Keratinocyte (primary cell): ENCODE measurements at regions not wholly inside any gene's neighbourhood (a gene's known extent, or its start where the extent isn't known, plus 50 kb on each side); places are given as distances from the start of the nearest gene placed in this dataset.
"Not testable (repeated sequence)": the region's sequence is repeated elsewhere in the genome, so short reads cannot be mapped to it uniquely, and the experiment has no call there.

Experiments used
- DNase-seq: peaks from one replicate; pipeline ENCODE4 v3.0.0-alpha.2; 2011; ENCODE audit warnings: low read depth, missing footprints, low spot score
- FAIRE-seq: peaks from 2 replicates; lab custom pipeline; 2011; peaks lifted over from hg19 to GRCh38; lab: Jason Lieb, UNC
- H2AFZ ChIP-seq: 2 replicates; pipeline ENCODE4 v1.6.0; 2012; ENCODE audit warnings: low read length, control low read depth, inconsistent platforms; ENCODE audit not compliant: control insufficient read depth
- H3K27ac ChIP-seq: 2 replicates; pipeline ENCODE4 v1.5.1; 2011; ENCODE audit warnings: low read length; ENCODE audit not compliant: control insufficient read depth, insufficient read depth
- H3K27me3 ChIP-seq: 3 replicates; pipeline ENCODE4 v1.6.0; 2011; ENCODE audit warnings: low read length; ENCODE audit not compliant: control insufficient read depth, insufficient read depth; ENCODE audit errors: extremely low read depth
- H3K36me3 ChIP-seq, 2 experiments: 2 replicates in 1 of 2; 3 replicates in 1 of 2; pipeline ENCODE4 v1.5.1; 2011; ENCODE audit warnings: low read length in 2 of 2, mild to moderate bottlenecking in 1 of 2; ENCODE audit not compliant: control insufficient read depth in 2 of 2, insufficient read depth in 2 of 2; ENCODE audit errors: extremely low read depth in 1 of 2
- H3K4me1 ChIP-seq: 3 replicates; pipeline ENCODE4 v1.5.1; 2011; ENCODE audit warnings: low read length; ENCODE audit not compliant: control insufficient read depth, insufficient read depth; ENCODE audit errors: extremely low read depth
- H3K4me2 ChIP-seq: 3 replicates; pipeline ENCODE4 v1.6.0; 2011; ENCODE audit warnings: low read depth, low read length; ENCODE audit not compliant: control insufficient read depth, insufficient read depth; ENCODE audit errors: extremely low read depth
- H3K4me3 ChIP-seq, 3 experiments: fragments of 200-600 bp in 1 of 3; sonication (generic) in 1 of 3; 2 replicates in 2 of 3; 3 replicates in 1 of 3; pipeline ENCODE4 v1.5.1; 2011 to 2016; ENCODE audit warnings: low read length in 3 of 3, mild to moderate bottlenecking in 3 of 3, control low read depth in 2 of 3, inconsistent platforms in 1 of 3, low read depth in 1 of 3, mixed read lengths in 1 of 3, mixed run types in 1 of 3, moderate library complexity in 1 of 3; ENCODE audit not compliant: control insufficient read depth in 2 of 3, insufficient read depth in 2 of 3; ENCODE audit errors: extremely low read depth in 1 of 3
- H3K79me2 ChIP-seq: 2 replicates; pipeline ENCODE4 v1.6.0; 2012; ENCODE audit warnings: low read length; ENCODE audit not compliant: control insufficient read depth, insufficient read depth
- H3K9ac ChIP-seq: 3 replicates; pipeline ENCODE4 v1.6.0; 2011; ENCODE audit warnings: low read length; ENCODE audit not compliant: control insufficient read depth, insufficient read depth; ENCODE audit errors: extremely low read depth
- H3K9me1 ChIP-seq: 3 replicates; pipeline ENCODE4 v1.6.0; 2011; ENCODE audit warnings: low read length; ENCODE audit not compliant: control insufficient read depth, insufficient read depth; ENCODE audit errors: extremely low read depth
- H3K9me3 ChIP-seq: 2 replicates; pipeline ENCODE4 v1.5.1; 2012; ENCODE audit warnings: low read depth, low read length; ENCODE audit not compliant: control insufficient read depth
- H4K20me1 ChIP-seq: 3 replicates; pipeline ENCODE4 v1.6.0; 2011; ENCODE audit warnings: low read length; ENCODE audit not compliant: control insufficient read depth, insufficient read depth; ENCODE audit errors: extremely low read depth
- EZH2 ChIP-seq: IDR thresholded peaks from one replicate; pipeline ENCODE4 v1.6.1; 2012; ENCODE audit warnings: inconsistent platforms, mild to moderate bottlenecking, low read length, moderate library complexity
- dilution Hi-C: fragments of 300-500 bp; cut with MboI; formaldehyde crosslinking; loops from one replicate; pipeline ENCODE4 v1.7.0; 2020; ENCODE audit warnings: low sequenced_read_pairs; ENCODE audit not compliant: extremely low pct_ligation_motif_present
- TF ChIP-seq, protein P1 (sequence below), 3 experiments: IDR thresholded peaks in 1 of 3; conservative IDR thresholded peaks in 1 of 3; optimal IDR thresholded peaks in 1 of 3; 2 replicates in 2 of 3; 3 replicates in 1 of 3; pipeline versions ENCODE3 to v1.5.1; 2011; ENCODE audit warnings: low read length in 3 of 3, mild to moderate bottlenecking in 3 of 3, moderate library complexity in 2 of 3, control low read depth in 1 of 3, inconsistent platforms in 1 of 3; ENCODE audit not compliant: insufficient read depth in 2 of 3; ENCODE audit errors: extremely low read depth in 1 of 3

DNA sequence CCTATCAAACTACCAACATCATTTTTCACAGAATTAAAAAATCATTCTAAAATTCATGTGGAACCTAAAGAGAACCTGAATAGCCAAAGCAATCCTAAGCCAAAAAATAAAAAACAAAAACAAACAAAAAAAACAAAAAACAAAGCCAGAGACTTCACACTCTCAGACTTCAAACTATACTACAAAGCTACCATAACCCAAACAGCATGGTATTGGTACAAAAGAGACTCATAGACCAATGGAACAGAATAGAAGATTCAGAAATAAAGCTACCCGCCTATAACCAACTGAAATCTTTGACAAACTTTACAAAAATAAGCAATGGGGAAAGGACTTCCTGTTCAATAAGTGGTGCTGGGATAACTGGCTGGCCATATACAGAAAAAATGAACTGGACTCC, 152.3 kb upstream of the SMIM31 start:
- H3K4me3 ChIP-seq, result no peak overlapping the region
- H3K9me3 ChIP-seq, result no peaks in the 10 kb centered on the region
- DNase-seq, result no peak
- no peaks in the 10 kb centered on the region for H3K4me1 ChIP-seq
- H3K4me2 ChIP-seq, result no peak overlapping the region
- no peak for FAIRE-seq
- no peak for TF ChIP-seq EZH2
- TF ChIP-seq, protein P1, sequence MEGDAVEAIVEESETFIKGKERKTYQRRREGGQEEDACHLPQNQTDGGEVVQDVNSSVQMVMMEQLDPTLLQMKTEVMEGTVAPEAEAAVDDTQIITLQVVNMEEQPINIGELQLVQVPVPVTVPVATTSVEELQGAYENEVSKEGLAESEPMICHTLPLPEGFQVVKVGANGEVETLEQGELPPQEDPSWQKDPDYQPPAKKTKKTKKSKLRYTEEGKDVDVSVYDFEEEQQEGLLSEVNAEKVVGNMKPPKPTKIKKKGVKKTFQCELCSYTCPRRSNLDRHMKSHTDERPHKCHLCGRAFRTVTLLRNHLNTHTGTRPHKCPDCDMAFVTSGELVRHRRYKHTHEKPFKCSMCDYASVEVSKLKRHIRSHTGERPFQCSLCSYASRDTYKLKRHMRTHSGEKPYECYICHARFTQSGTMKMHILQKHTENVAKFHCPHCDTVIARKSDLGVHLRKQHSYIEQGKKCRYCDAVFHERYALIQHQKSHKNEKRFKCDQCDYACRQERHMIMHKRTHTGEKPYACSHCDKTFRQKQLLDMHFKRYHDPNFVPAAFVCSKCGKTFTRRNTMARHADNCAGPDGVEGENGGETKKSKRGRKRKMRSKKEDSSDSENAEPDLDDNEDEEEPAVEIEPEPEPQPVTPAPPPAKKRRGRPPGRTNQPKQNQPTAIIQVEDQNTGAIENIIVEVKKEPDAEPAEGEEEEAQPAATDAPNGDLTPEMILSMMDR (optimal IDR thresholded peaks at IDR 0.05 in 1 of 3, IDR thresholded peaks at IDR 0.05 in 1 of 3, conservative IDR thresholded peaks at IDR 0.05 in 1 of 3; ENCODE audit: extremely low read depth in 1 of 3, insufficient read depth in 2 of 3, low read length in 3 of 3), result no peak
- dilution Hi-C loops, result no loop called here
- H3K79me2 ChIP-seq, result no peaks in the 10 kb centered on the region
- no peaks in the 10 kb centered on the region for H3K9me1 ChIP-seq
- no peaks in the 10 kb centered on the region for H4K20me1 ChIP-seq
- H3K9ac ChIP-seq, result no peak overlapping the region
- no peaks in the 10 kb centered on the region for H3K36me3 ChIP-seq
- H2AFZ ChIP-seq, result no peak overlapping the region
- H3K27ac ChIP-seq, result no peak overlapping the region
- H3K27me3 ChIP-seq, result no peaks in the 10 kb centered on the region

DNA sequence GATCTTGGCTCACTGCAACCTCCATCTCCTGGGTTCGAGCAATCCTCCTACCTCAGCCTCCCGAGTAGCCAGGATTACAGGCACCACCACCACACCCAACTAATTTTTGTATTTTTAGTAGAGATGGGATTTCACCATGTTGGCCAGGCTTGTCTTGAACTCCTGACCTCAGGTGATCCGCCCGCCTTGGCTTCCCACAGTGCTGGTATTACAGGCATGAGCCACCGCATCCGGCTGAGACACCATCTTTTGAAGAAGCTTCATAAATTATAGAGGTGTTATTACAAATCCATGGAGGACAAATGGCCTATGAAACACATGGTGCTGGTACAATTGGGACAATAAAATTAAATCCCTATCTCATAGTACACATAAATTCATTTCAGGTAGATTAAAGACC, 148.1 kb upstream of the SMIM31 start:
- DNase-seq, FAIRE-seq, dilution Hi-C loops, H3K79me2 ChIP-seq, H3K9me1 ChIP-seq, H3K27me3 ChIP-seq, H3K27ac ChIP-seq, H2AFZ ChIP-seq, H3K4me2 ChIP-seq, H3K9me3 ChIP-seq, H3K4me1 ChIP-seq, H3K36me3 ChIP-seq, H3K9ac ChIP-seq, H4K20me1 ChIP-seq, H3K4me3 ChIP-seq: not testable (repeated sequence)

DNA sequence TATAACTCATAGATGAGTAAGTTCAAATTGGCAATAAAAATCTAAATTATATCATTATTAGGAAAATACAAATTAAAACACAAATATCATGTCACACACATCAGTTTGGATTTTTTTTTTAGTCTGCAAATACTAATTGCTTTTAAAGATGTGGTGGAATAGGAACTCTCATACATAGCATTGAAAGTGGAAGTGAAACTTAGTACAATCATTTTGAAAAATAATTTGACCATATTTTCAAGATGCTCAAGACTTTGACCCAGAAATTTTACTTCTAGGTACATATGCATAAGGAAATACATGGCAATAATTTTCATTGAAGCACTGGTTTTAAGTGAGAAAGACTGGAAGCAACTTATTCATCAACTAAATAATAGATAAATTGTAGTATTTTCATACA, 147.5 kb upstream of the SMIM31 start:
- H2AFZ ChIP-seq, result no peak overlapping the region
- no peaks in the 10 kb centered on the region for H3K36me3 ChIP-seq
- dilution Hi-C loops, result no loop called here
- no peak overlapping the region for H3K4me3 ChIP-seq
- no peaks in the 10 kb centered on the region for H3K9me3 ChIP-seq
- H3K4me2 ChIP-seq, result no peak overlapping the region
- H4K20me1 ChIP-seq, result no peaks in the 10 kb centered on the region
- no peak for DNase-seq
- H3K9me1 ChIP-seq, result no peaks in the 10 kb centered on the region
- no peaks in the 10 kb centered on the region for H3K4me1 ChIP-seq
- no peak overlapping the region for H3K9ac ChIP-seq
- H3K27me3 ChIP-seq, result no peaks in the 10 kb centered on the region
- H3K79me2 ChIP-seq, result no peaks in the 10 kb centered on the region
- H3K27ac ChIP-seq, result no peak overlapping the region
- no peak for FAIRE-seq
- TF ChIP-seq, protein P1 (optimal IDR thresholded peaks at IDR 0.05 in 1 of 3, IDR thresholded peaks at IDR 0.05 in 1 of 3, conservative IDR thresholded peaks at IDR 0.05 in 1 of 3; ENCODE audit: extremely low read depth in 1 of 3, insufficient read depth in 2 of 3, low read length in 3 of 3), result no peak
- TF ChIP-seq EZH2, result no peak
